IMR-90 (cell line): ENCODE measurements at regions not wholly inside any gene's neighbourhood (a gene's known extent, or its start where the extent isn't known, plus 50 kb on each side); places are given as distances from the start of the nearest gene placed in this dataset.

Experiments
- BHLHE40 ChIP-seq: fragments of 150-350 bp; IDR thresholded peaks from 2 replicates; pipeline ENCODE4 v1.6.1; 2016; ENCODE audit warnings: mild to moderate bottlenecking, low read depth, low read length
- CEBPB ChIP-seq: IDR thresholded peaks from 2 replicates; pipeline ENCODE4 v1.6.1; 2012; ENCODE audit warnings: low read depth, low read length, improper control_type of control experiment
- CTCF ChIP-seq: conservative IDR thresholded peaks from 2 replicates; pipeline ENCODE4 v1.5.1; 2012; ENCODE audit warnings: mild to moderate bottlenecking, low read depth, low read length, improper control_type of control experiment
- ELK1 ChIP-seq: fragments of 150-350 bp; IDR thresholded peaks from 2 replicates; pipeline ENCODE4 v1.6.1; 2016; ENCODE audit warnings: low read depth, mild to moderate bottlenecking, low read length, moderate library complexity, borderline replicate concordance
- FOS ChIP-seq: fragments of 150-350 bp; IDR thresholded peaks from 2 replicates; pipeline ENCODE4 v1.6.1; 2016; ENCODE audit warnings: low read depth, low read length
- MAFK ChIP-seq: IDR thresholded peaks from 2 replicates; pipeline ENCODE4 v1.6.1; 2012; ENCODE audit warnings: low read depth, low read length, improper control_type of control experiment
- MAZ ChIP-seq: IDR thresholded peaks from 2 replicates; pipeline ENCODE4 v1.6.1; 2012; ENCODE audit warnings: low read depth, mild to moderate bottlenecking, low read length, improper control_type of control experiment, moderate library complexity, borderline replicate concordance
- POLR2A ChIP-seq: IDR thresholded peaks from 2 replicates; pipeline ENCODE4 v1.6.1; 2012; ENCODE audit warnings: mild to moderate bottlenecking, low read depth, low read length
- RAD21 ChIP-seq: IDR thresholded peaks from 2 replicates; pipeline ENCODE4 v1.6.1; 2012; ENCODE audit warnings: low read length, improper control_type of control experiment
- RCOR1 ChIP-seq: IDR thresholded peaks from 2 replicates; pipeline ENCODE4 v1.6.1; 2012; ENCODE audit warnings: mild to moderate bottlenecking, low read length, improper control_type of control experiment; ENCODE audit not compliant: insufficient replicate concordance
- USF2 ChIP-seq: fragments of 150-350 bp; IDR thresholded peaks from 2 replicates; pipeline ENCODE4 v1.6.1; 2017; ENCODE audit warnings: mild to moderate bottlenecking, antibody characterized with exemption, low read length, low read depth

- TF ChIP-seq USF2, result no peak
- no peak for TF ChIP-seq CTCF
- TF ChIP-seq MAFK, result no peak
- TF ChIP-seq CEBPB, result no peak
- no peak for TF ChIP-seq POLR2A
- no peak for TF ChIP-seq ELK1
- no peak for TF ChIP-seq MAZ
- no peak for TF ChIP-seq BHLHE40
- no peak for TF ChIP-seq RCOR1
- TF ChIP-seq RAD21, result no peak
- no peak for TF ChIP-seq FOS
Measured at GRCh38 chr19:34306213-34306661, 51.9 kb downstream of the GARRE1 start.
